ENCODE measurements at regions not wholly inside any gene's neighbourhood (a gene's known extent, or its start where the extent isn't known, plus 50 kb on each side); places are given as distances from the start of the nearest gene placed in this dataset.

GRCh38 chr15:95176794-95177577 lies 945.6 kb downstream of the MCTP2 start:
- no peak for TF ChIP-seq POLR2AphosphoS5 (IDR thresholded peaks at IDR 0.05; ENCODE audit: low read depth, low read length)
- TF ChIP-seq TAF1 (IDR thresholded peaks at IDR 0.05; ENCODE audit: low read depth, low read length): no peak
- no peak for TF ChIP-seq POLR2A (IDR thresholded peaks at IDR 0.05; ENCODE audit: low read depth, low read length)
- TF ChIP-seq SPI1 (IDR thresholded peaks at IDR 0.05; ENCODE audit: low read depth, low read length): no peak
- no peak for TF ChIP-seq PAX5 (IDR thresholded peaks at IDR 0.05; ENCODE audit: insufficient read depth, low read length, severe bottlenecking)
- TF ChIP-seq POU2F2 (IDR thresholded peaks at IDR 0.05; ENCODE audit: low read depth, low read length): no peak

Data from GM12891 (cell line).